MCF 10A (cell line): ENCODE measurements at regions not wholly inside any gene's neighbourhood (a gene's known extent, or its start where the extent isn't known, plus 50 kb on each side); places are given as distances from the start of the nearest gene placed in this dataset.

Source experiments
- BruUV-seq: library from RNA; stranded (reverse); fragments of 400-500 nt; replicated peaks from 2 replicates; lab custom pipeline; 2021; lab: Mats Ljungman, UMichigan
- CTCF ChIA-PET: fragments of 300-600 bp; sonication (Branson Sonifier 250); formaldehyde crosslinking; extraction: SDS; loops from one replicate; lab custom pipeline; 2021; ENCODE audit warnings: antibody characterized with exemption, inconsistent platforms; lab: Yijun Ruan, JAX
- POLR2A ChIA-PET: fragments of 300-600, 350-650 bp; sonication (Branson Sonifier 250); formaldehyde crosslinking; extraction: SDS; loops from one replicate; lab custom pipeline; 2020; ENCODE audit warnings: antibody characterized with exemption, inconsistent platforms; lab: Yijun Ruan, JAX
- DNase-seq: peaks from one replicate; pipeline ENCODE4 v3.0.0-alpha.2; 2018; ENCODE audit not compliant: unreplicated experiment
- H3K27ac Mint-ChIP-seq: one replicate; pipeline ENCODE4 v1.8.0; 2022; ENCODE audit warnings: mild to moderate bottlenecking, low read depth, mixed read lengths; ENCODE audit not compliant: unreplicated experiment
- H3K27me3 Mint-ChIP-seq: one replicate; pipeline ENCODE4 v1.8.0; 2022; ENCODE audit warnings: mixed read lengths; ENCODE audit not compliant: insufficient read depth, unreplicated experiment
- H3K36me3 Mint-ChIP-seq: one replicate; pipeline ENCODE4 v1.8.0; 2022; ENCODE audit warnings: mild to moderate bottlenecking, moderate library complexity, mixed read lengths; ENCODE audit not compliant: insufficient read depth, unreplicated experiment
- H3K4me1 Mint-ChIP-seq: one replicate; pipeline ENCODE4 v1.8.0; 2022; ENCODE audit warnings: mixed read lengths; ENCODE audit not compliant: insufficient read depth, unreplicated experiment
- H3K4me3 Mint-ChIP-seq: one replicate; pipeline ENCODE4 v1.8.0; 2022; ENCODE audit warnings: mild to moderate bottlenecking, moderate library complexity, mixed read lengths; ENCODE audit not compliant: unreplicated experiment
- H3K9me3 Mint-ChIP-seq: one replicate; pipeline ENCODE4 v1.8.0; 2022; ENCODE audit warnings: mixed read lengths; ENCODE audit not compliant: unreplicated experiment
- intact Hi-C: fragments of 100-400 bp; cut with micrococcal nuclease; formaldehyde crosslinking; loops from 2 replicates; pipeline ENCODE4 v1.14.1; 2022
- TF ChIP-seq, protein P1 (sequence below): fragments of 200-600 bp; IDR thresholded peaks from one replicate; pipeline ENCODE4 v1.8.0; 2022; ENCODE audit warnings: antibody characterized with exemption, mild to moderate bottlenecking; ENCODE audit not compliant: unreplicated experiment

DNA sequence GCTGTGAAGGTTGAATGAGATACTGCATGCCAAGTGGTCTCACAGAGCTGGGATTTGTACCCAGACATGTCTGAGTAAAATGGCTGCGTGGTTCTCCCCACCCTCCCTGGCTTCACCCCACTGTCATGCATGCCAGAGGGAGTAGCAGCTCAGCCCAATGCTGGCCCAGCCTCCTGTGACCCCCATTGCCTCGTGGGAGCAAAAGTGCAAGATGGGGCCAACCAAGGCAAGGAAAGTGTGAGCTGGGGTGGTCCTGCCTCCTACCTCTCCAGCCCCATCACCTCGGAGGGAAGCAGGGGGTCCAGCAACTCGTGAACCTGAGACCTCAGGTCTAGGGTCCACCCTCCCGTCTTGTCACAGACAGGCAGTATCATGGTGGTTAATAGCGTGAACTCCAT, 209.8 kb upstream of the GRIK3 start:
- TF ChIP-seq, protein P1, sequence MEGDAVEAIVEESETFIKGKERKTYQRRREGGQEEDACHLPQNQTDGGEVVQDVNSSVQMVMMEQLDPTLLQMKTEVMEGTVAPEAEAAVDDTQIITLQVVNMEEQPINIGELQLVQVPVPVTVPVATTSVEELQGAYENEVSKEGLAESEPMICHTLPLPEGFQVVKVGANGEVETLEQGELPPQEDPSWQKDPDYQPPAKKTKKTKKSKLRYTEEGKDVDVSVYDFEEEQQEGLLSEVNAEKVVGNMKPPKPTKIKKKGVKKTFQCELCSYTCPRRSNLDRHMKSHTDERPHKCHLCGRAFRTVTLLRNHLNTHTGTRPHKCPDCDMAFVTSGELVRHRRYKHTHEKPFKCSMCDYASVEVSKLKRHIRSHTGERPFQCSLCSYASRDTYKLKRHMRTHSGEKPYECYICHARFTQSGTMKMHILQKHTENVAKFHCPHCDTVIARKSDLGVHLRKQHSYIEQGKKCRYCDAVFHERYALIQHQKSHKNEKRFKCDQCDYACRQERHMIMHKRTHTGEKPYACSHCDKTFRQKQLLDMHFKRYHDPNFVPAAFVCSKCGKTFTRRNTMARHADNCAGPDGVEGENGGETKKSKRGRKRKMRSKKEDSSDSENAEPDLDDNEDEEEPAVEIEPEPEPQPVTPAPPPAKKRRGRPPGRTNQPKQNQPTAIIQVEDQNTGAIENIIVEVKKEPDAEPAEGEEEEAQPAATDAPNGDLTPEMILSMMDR = no peak
- no peak for DNase-seq
- Mint-ChIP-seq H3K36me3 (peaks cover 6% of the 10 kb centered on the region), H3K27ac (no peak overlapping the region), H3K4me3 (no peak overlapping the region), H3K9me3 (no peaks in the 10 kb centered on the region), H3K4me1 (no peaks in the 10 kb centered on the region), H3K27me3 (peaks cover 27% of the 10 kb centered on the region)
- BruUV-seq = no TSS peak
- ChIA-PET POLR2A (no interaction called here), CTCF (interaction anchor here (0.6 kb wide), 1 partner anchor 1644 kb away, joined by 3 read pairs; no protein-coding TSS in a partner anchor)
- intact Hi-C loops = no loop called here

DNA sequence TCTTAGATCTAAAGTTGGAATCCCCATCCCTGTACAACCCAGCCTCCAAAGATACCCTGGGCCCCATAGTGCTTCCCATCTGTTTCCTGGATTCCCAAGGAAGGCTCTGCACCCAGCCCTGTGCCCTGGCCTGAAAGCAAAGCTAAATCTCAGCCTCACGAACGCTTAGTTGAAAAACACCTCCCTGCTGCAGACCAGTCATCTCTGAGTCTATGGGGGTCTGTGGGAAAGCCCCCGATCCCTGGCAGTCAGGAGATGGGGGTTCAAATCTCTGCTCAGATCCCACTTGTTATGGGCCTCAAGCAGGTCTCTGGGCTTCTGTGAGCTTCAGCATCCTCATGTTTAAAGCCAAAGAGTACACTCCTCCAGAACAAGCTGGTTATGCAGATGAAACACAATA, 210.5 kb upstream of the GRIK3 start:
- TF ChIP-seq, protein P1 = no peak
- peaks cover 20% of the 10 kb centered on the region for H3K27me3 Mint-ChIP-seq
- no peaks in the 10 kb centered on the region for H3K4me1 Mint-ChIP-seq
- no peak for DNase-seq
- ChIA-PET POLR2A (no interaction called here), CTCF (interaction anchor here (0.6 kb wide), 1 partner anchor 1643 kb away, joined by 3 read pairs; no protein-coding TSS in a partner anchor)
- no peak overlapping the region for H3K4me3 Mint-ChIP-seq
- BruUV-seq = no TSS peak
- H3K36me3 Mint-ChIP-seq = peaks cover 6% of the 10 kb centered on the region
- H3K27ac Mint-ChIP-seq = no peak overlapping the region
- intact Hi-C loops = no loop called here
- H3K9me3 Mint-ChIP-seq = no peaks in the 10 kb centered on the region

DNA sequence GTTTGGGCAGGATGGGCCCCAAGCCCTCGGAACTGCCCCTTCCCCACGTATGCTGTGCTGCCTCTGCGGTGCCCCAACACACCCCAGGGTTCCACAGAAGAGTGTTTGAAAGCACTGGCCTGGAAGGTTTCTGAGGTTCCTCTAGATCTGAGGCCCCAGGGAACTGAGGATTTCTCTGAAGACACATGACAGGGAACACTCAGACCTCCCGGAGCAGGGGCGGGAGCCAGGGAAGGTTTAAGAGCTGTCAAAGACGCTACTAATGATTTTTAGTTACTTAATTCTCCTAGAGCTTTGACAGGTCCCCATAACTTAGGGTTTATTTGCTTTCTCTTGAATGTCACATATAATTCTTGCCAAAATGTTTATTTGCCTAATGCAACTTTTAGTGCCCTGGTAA, 212.3 kb upstream of the GRIK3 start:
- no peaks in the 10 kb centered on the region for H3K9me3 Mint-ChIP-seq
- peaks cover 19% of the 10 kb centered on the region for H3K27me3 Mint-ChIP-seq
- intact Hi-C loops = no loop called here
- no TSS peak for BruUV-seq
- no peaks in the 10 kb centered on the region for H3K4me1 Mint-ChIP-seq
- no peak overlapping the region for H3K4me3 Mint-ChIP-seq
- no peak for DNase-seq
- TF ChIP-seq, protein P1 = no peak
- H3K27ac Mint-ChIP-seq = no peak overlapping the region
- ChIA-PET POLR2A (no interaction called here), CTCF (interaction anchor here (0.6 kb wide), 1 partner anchor 609 kb away, joined by 3 read pairs; no protein-coding TSS in a partner anchor)
- H3K36me3 Mint-ChIP-seq = peaks cover 6% of the 10 kb centered on the region

DNA sequence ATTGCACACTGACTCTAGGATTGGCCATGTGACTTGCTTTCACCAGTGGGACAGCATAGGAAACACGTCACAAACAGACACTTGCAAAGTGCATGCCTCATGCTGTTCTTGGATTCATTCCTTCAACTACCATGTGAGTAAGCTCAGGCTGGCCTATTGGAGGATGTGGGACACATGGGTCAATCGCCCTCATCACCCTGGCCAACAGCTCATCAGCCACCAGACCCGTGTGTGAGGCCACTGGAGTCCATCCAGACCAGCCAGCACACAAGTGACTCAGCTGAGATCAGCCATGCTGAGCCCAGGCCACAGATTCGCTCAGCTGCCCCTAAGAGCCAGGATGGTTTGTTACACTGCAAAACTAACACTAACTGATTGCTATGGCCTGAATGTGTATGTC, 216.1 kb upstream of the GRIK3 start:
- CTCF ChIA-PET = interaction anchor here (0.7 kb wide), 1 partner anchor 34 kb away, joined by 3 read pairs; no protein-coding TSS in a partner anchor
- Mint-ChIP-seq H3K9me3 (no peaks in the 10 kb centered on the region), H3K36me3 (peaks cover 6% of the 10 kb centered on the region), H3K4me1 (no peaks in the 10 kb centered on the region), H3K27ac (no peak overlapping the region), H3K27me3 (peaks cover 30% of the 10 kb centered on the region), H3K4me3 (no peak overlapping the region)
- BruUV-seq = no TSS peak
- no peak for DNase-seq
- TF ChIP-seq, protein P1 = no peak
- intact Hi-C loops = no loop called here
- POLR2A ChIA-PET = no interaction called here
